Lower lobe of right lung (tissue), 2 donors: ENCODE measurements at regions not wholly inside any gene's neighbourhood (a gene's known extent, or its start where the extent isn't known, plus 50 kb on each side); places are given as distances from the start of the nearest gene placed in this dataset.

ENCODE experiments used
- ATAC-seq, 2 donors: fragments of 200-7000 bp; cut with Tn5 transposase; one replicate each; pipeline ENCODE4 v1.9.1; 2020 to 2022; ENCODE audit warnings: mild to moderate bottlenecking in 2 of 2, moderate library complexity in 2 of 2
- DNase-seq: peaks from one replicate; pipeline ENCODE4 v3.0.0-alpha.2; 2020
- H3K27ac ChIP-seq: fragments of 200-600 bp; one replicate; pipeline ENCODE4 v1.8.0; 2022
- H3K27me3 ChIP-seq: fragments of 200-600 bp; one replicate; pipeline ENCODE4 v1.8.0; 2022; ENCODE audit warnings: low read depth
- H3K36me3 ChIP-seq: fragments of 200-600 bp; one replicate; pipeline ENCODE4 v1.8.0; 2022; ENCODE audit warnings: mild to moderate bottlenecking
- H3K4me1 ChIP-seq: fragments of 200-600 bp; one replicate; pipeline ENCODE4 v1.8.0; 2022
- H3K4me3 ChIP-seq: fragments of 200-600 bp; one replicate; pipeline ENCODE4 v1.8.0; 2022; ENCODE audit warnings: mild to moderate bottlenecking
- H3K9me3 ChIP-seq: fragments of 200-600 bp; one replicate; pipeline ENCODE4 v1.8.0; 2022
- CTCF ChIP-seq: fragments of 200-600 bp; IDR thresholded peaks from one replicate; pipeline ENCODE4 v1.8.0; 2022; ENCODE audit warnings: antibody characterized with exemption, mild to moderate bottlenecking
- intact Hi-C: fragments of 100-400 bp; cut with DNase I; formaldehyde crosslinking; loops from one replicate; pipeline ENCODE4 v1.11.0; 2022
- donor health status: DM: no; HTN: yes; CAD: no; lungs with severe emphysema.

- no peaks in the 10 kb centered on the region for H3K36me3 ChIP-seq
- DNase-seq (no peak), ATAC-seq (no peak)
- H3K27me3 ChIP-seq: peaks cover 4% of the 10 kb centered on the region
- no peak overlapping the region for H3K27ac ChIP-seq
- H3K4me1 ChIP-seq: no peaks in the 10 kb centered on the region
- intact Hi-C loops: no loop called here
- TF ChIP-seq CTCF: no peak
- no peaks in the 10 kb centered on the region for H3K9me3 ChIP-seq
- H3K4me3 ChIP-seq: no peak overlapping the region
Observed at GRCh38 chr5:3489239-3489843, 106.3 kb upstream of the IRX1 start.

GRCh38 chr5:3484836-3485235 is 110.8 kb upstream of the IRX1 start:
- Histone ChIP-seq H3K4me1 (no peaks in the 10 kb centered on the region), H3K27ac (no peak overlapping the region), H3K4me3 (no peak overlapping the region), H3K36me3 (no peaks in the 10 kb centered on the region), H3K9me3 (no peaks in the 10 kb centered on the region), H3K27me3 (no peaks in the 10 kb centered on the region)
- TF ChIP-seq CTCF: no peak
- intact Hi-C loops: no loop called here
- no peak for ATAC-seq
- no peak for DNase-seq

- Histone ChIP-seq H3K9me3 (no peaks in the 10 kb centered on the region), H3K4me3 (no peak overlapping the region), H3K4me1 (no peaks in the 10 kb centered on the region), H3K27ac (no peak overlapping the region), H3K27me3 (no peaks in the 10 kb centered on the region), H3K36me3 (no peaks in the 10 kb centered on the region)
- DNase-seq: no peak
- ATAC-seq: no peak
- TF ChIP-seq CTCF: no peak
- intact Hi-C loops: no loop called here
Observed at GRCh38 chr5:3481175-3481574, 114.5 kb upstream of the IRX1 start.

GRCh38 chr5:3475674-3476073 is 120.0 kb upstream of the IRX1 start:
- DNase-seq: no peak
- no peak for ATAC-seq
- no peaks in the 10 kb centered on the region for H3K4me1 ChIP-seq
- no peak for TF ChIP-seq CTCF
- intact Hi-C loops: no loop called here
- H3K27me3 ChIP-seq: no peaks in the 10 kb centered on the region
- peaks cover 5% of the 10 kb centered on the region for H3K9me3 ChIP-seq
- no peak overlapping the region for H3K27ac ChIP-seq
- no peak overlapping the region for H3K4me3 ChIP-seq
- no peaks in the 10 kb centered on the region for H3K36me3 ChIP-seq

GRCh38 chr5:3466392-3466791 is 129.2 kb upstream of the IRX1 start:
- DNase-seq (no peak), ATAC-seq (no peak)
- H3K4me1 ChIP-seq: no peaks in the 10 kb centered on the region
- H3K36me3 ChIP-seq: no peaks in the 10 kb centered on the region
- no peaks in the 10 kb centered on the region for H3K27me3 ChIP-seq
- H3K9me3 ChIP-seq: peaks cover 7% of the 10 kb centered on the region
- no peak overlapping the region for H3K27ac ChIP-seq
- intact Hi-C loops: no loop called here
- no peak overlapping the region for H3K4me3 ChIP-seq
- TF ChIP-seq CTCF: no peak

- H3K36me3 ChIP-seq: no peaks in the 10 kb centered on the region
- no peak overlapping the region for H3K4me3 ChIP-seq
- DNase-seq: no peak
- H3K4me1 ChIP-seq: no peaks in the 10 kb centered on the region
- intact Hi-C loops: no loop called here
- no peaks in the 10 kb centered on the region for H3K9me3 ChIP-seq
- H3K27me3 ChIP-seq: no peaks in the 10 kb centered on the region
- no peak for TF ChIP-seq CTCF
- H3K27ac ChIP-seq: no peak overlapping the region
- ATAC-seq: no peak
Observed at GRCh38 chr5:3460416-3460815, 135.2 kb upstream of the IRX1 start.
